GM23338 (cell line): ENCODE measurements at regions not wholly inside any gene's neighbourhood (a gene's known extent, or its start where the extent isn't known, plus 50 kb on each side); places are given as distances from the start of the nearest gene placed in this dataset.

Experiments
- ATAC-seq: fragments of 200-7000 bp; cut with Tn5 transposase; 3 replicates; pipeline ENCODE4 v1.9.1; 2020
- DNase-seq: peaks from one replicate; pipeline ENCODE4 v3.0.0-alpha.2; 2015; ENCODE audit warnings: low spot score
- H2AFZ ChIP-seq: fragments of 200-600 bp; sonication (generic); 2 replicates; pipeline ENCODE4 v1.8.0; 2016; ENCODE audit warnings: antibody characterized with exemption, mild to moderate bottlenecking, moderate library complexity
- H3F3A ChIP-seq: fragments of 200-600 bp; sonication (generic); replicated peaks from 2 replicates; pipeline ENCODE4 v1.8.0; 2017; ENCODE audit warnings: antibody characterized with exemption, mixed run types, low read depth
- H3K27ac ChIP-seq: fragments of 200-600 bp; sonication (generic); 2 replicates; pipeline ENCODE4 v1.6.1; 2016; ENCODE audit warnings: low read depth
- H3K27me3 ChIP-seq: fragments of 200-600 bp; sonication (generic); 2 replicates; pipeline ENCODE4 v1.8.0; 2016; ENCODE audit warnings: mild to moderate bottlenecking, mixed run types, moderate library complexity; ENCODE audit not compliant: insufficient read depth
- H3K36me3 ChIP-seq: fragments of 200-600 bp; sonication (generic); 2 replicates; pipeline ENCODE4 v1.8.0; 2016; ENCODE audit warnings: mild to moderate bottlenecking; ENCODE audit not compliant: insufficient read depth
- H3K4me1 ChIP-seq: fragments of 200-600 bp; sonication (generic); 2 replicates; pipeline ENCODE4 v1.8.0; 2016; ENCODE audit warnings: mild to moderate bottlenecking, moderate library complexity; ENCODE audit not compliant: insufficient read depth
- H3K4me2 ChIP-seq: fragments of 200-600 bp; sonication (generic); 2 replicates; pipeline ENCODE4 v1.7.1; 2017; ENCODE audit warnings: mixed run types
- H3K4me3 ChIP-seq: fragments of 200-600 bp; sonication (generic); 2 replicates; pipeline ENCODE4 v1.6.1; 2016; ENCODE audit warnings: mixed run types
- H3K79me2 ChIP-seq: fragments of 200-600 bp; sonication (generic); replicated peaks from 2 replicates; pipeline ENCODE4 v1.8.0; 2017; ENCODE audit warnings: mild to moderate bottlenecking; ENCODE audit not compliant: insufficient read depth
- H3K9me2 ChIP-seq: fragments of 200-600 bp; sonication (generic); 2 replicates; pipeline ENCODE4 v1.8.0; 2017; ENCODE audit not compliant: insufficient read depth
- H4K20me1 ChIP-seq: fragments of 200-600 bp; sonication (generic); replicated peaks from 2 replicates; pipeline ENCODE4 v1.8.0; 2017; ENCODE audit warnings: mild to moderate bottlenecking; ENCODE audit not compliant: insufficient read depth
- H3K27ac Mint-ChIP-seq: 2 replicates; pipeline ENCODE4 v1.8.0; 2020; ENCODE audit warnings: inconsistent platforms, mild to moderate bottlenecking, moderate library complexity, mixed read lengths
- H3K27me3 Mint-ChIP-seq: 3 replicates; pipeline ENCODE4 v1.8.0; 2022; ENCODE audit warnings: low read depth, mild to moderate bottlenecking, moderate library complexity, mixed read lengths, inconsistent platforms; ENCODE audit not compliant: insufficient read depth, poor library complexity
- H3K36me3 Mint-ChIP-seq: 3 replicates; pipeline ENCODE4 v1.8.0; 2021; ENCODE audit warnings: low read depth, mild to moderate bottlenecking, inconsistent platforms, moderate library complexity, mixed read lengths
- H3K4me1 Mint-ChIP-seq: 3 replicates; pipeline ENCODE4 v1.8.0; 2020; ENCODE audit warnings: mild to moderate bottlenecking, inconsistent platforms, mixed read lengths
- H3K4me3 Mint-ChIP-seq: 3 replicates; pipeline ENCODE4 v1.8.0; 2021; ENCODE audit warnings: moderate library complexity, mild to moderate bottlenecking, inconsistent platforms, mixed read lengths
- H3K9me3 Mint-ChIP-seq: 3 replicates; pipeline ENCODE4 v1.8.0; 2020; ENCODE audit warnings: moderate library complexity, mild to moderate bottlenecking, inconsistent platforms, mixed read lengths
- CREB1 ChIP-seq: fragments of 250-450 bp; sonication (Bioruptor Pico); IDR thresholded peaks from 2 replicates; pipeline ENCODE4 v1.5.0; 2020; ENCODE audit warnings: low read depth, mild to moderate bottlenecking, moderate library complexity
- CTCF ChIP-seq, 2 experiments: fragments of 200-600 bp in 1 of 2; sonication (generic) in 1 of 2; conservative IDR thresholded peaks; 2 replicates each; pipeline versions ENCODE4 v1.5.1 to v1.6.1; 2016 to 2017; ENCODE audit warnings: antibody characterized with exemption in 2 of 2, low read depth in 2 of 2, mild to moderate bottlenecking in 2 of 2, moderate library complexity in 1 of 2
- EZH2 ChIP-seq: fragments of 200-600 bp; sonication (generic); IDR thresholded peaks from one replicate; pipeline ENCODE4 v1.8.0; 2017; ENCODE audit warnings: antibody characterized with exemption, mild to moderate bottlenecking, low read depth; ENCODE audit not compliant: unreplicated experiment
- EZH2phosphoT487 ChIP-seq: fragments of 200-600 bp; sonication (generic); IDR thresholded peaks from one replicate; pipeline ENCODE4 v1.8.1; 2018; ENCODE audit warnings: antibody characterized with exemption; ENCODE audit not compliant: unreplicated experiment
- JUNB ChIP-seq: IDR thresholded peaks from one replicate; pipeline ENCODE4 v1.6.1; 2016; ENCODE audit warnings: antibody characterized with exemption; ENCODE audit not compliant: unreplicated experiment
- NANOG ChIP-seq: IDR thresholded peaks from 2 replicates; pipeline ENCODE4 v1.6.1; 2016; ENCODE audit warnings: antibody characterized with exemption, borderline replicate concordance
- POLR2AphosphoS5 ChIP-seq: IDR thresholded peaks from 2 replicates; pipeline ENCODE4 v1.6.1; 2016; ENCODE audit warnings: antibody characterized with exemption, low read depth
- REST ChIP-seq: IDR thresholded peaks from one replicate; pipeline ENCODE4 v1.6.1; 2018; ENCODE audit warnings: antibody characterized with exemption; ENCODE audit not compliant: unreplicated experiment
- STAT1 ChIP-seq: IDR thresholded peaks from one replicate; pipeline ENCODE4 v1.6.1; 2016; ENCODE audit warnings: antibody characterized with exemption; ENCODE audit not compliant: unreplicated experiment
- ZNF114 ChIP-seq: fragments of 250-450 bp; sonication (Bioruptor Pico); IDR thresholded peaks from 2 replicates; pipeline ENCODE4 v1.5.0; 2020; ENCODE audit warnings: mild to moderate bottlenecking, moderate library complexity
- ZNF331 ChIP-seq: fragments of 250-450 bp; sonication (Bioruptor Pico); IDR thresholded peaks from 2 replicates; pipeline ENCODE4 v1.5.0; 2020; ENCODE audit warnings: low read depth, mild to moderate bottlenecking, moderate library complexity
- ZNF462 ChIP-seq: fragments of 250-450 bp; sonication (Bioruptor Pico); IDR thresholded peaks from 2 replicates; pipeline ENCODE4 v1.5.0; 2020; ENCODE audit warnings: mild to moderate bottlenecking, moderate library complexity
- TF ChIP-seq, protein P1 (sequence below): IDR thresholded peaks from 2 replicates; pipeline ENCODE4 v1.6.1; 2016; ENCODE audit warnings: antibody characterized with exemption

- ATAC-seq: no peak
- TF ChIP-seq EZH2: no peak
- no peak for TF ChIP-seq REST
- TF ChIP-seq, protein P1, sequence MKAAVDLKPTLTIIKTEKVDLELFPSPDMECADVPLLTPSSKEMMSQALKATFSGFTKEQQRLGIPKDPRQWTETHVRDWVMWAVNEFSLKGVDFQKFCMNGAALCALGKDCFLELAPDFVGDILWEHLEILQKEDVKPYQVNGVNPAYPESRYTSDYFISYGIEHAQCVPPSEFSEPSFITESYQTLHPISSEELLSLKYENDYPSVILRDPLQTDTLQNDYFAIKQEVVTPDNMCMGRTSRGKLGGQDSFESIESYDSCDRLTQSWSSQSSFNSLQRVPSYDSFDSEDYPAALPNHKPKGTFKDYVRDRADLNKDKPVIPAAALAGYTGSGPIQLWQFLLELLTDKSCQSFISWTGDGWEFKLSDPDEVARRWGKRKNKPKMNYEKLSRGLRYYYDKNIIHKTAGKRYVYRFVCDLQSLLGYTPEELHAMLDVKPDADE: no peak
- TF ChIP-seq ZNF331 (CRISPR knock-in tag): no peak
- no peak for TF ChIP-seq ZNF462
- no peak for TF ChIP-seq ZNF114 (CRISPR knock-in tag)
- no peak for TF ChIP-seq EZH2phosphoT487
- TF ChIP-seq JUNB: no peak
- TF ChIP-seq POLR2AphosphoS5: no peak
- no peak for TF ChIP-seq STAT1
- TF ChIP-seq NANOG: no peak
- no peak for TF ChIP-seq CREB1
- no peak for TF ChIP-seq CTCF (conservative IDR thresholded peaks at IDR 0.05; ENCODE audit: low read depth in 2 of 2)
- Histone ChIP-seq H3K9me2 (no peaks in the 10 kb centered on the region), H2AFZ (no peak overlapping the region), H3K4me3 (no peak overlapping the region), H3K27me3 (no peaks in the 10 kb centered on the region), H3K4me1 (no peaks in the 10 kb centered on the region), H3F3A (no peaks in the 10 kb centered on the region), H3K79me2 (no peaks in the 10 kb centered on the region), H3K4me2 (no peak overlapping the region), H3K27ac (no peak overlapping the region), H4K20me1 (no peaks in the 10 kb centered on the region), H3K36me3 (no peaks in the 10 kb centered on the region)
- H3K36me3 Mint-ChIP-seq: no peaks in the 10 kb centered on the region
- no peaks in the 10 kb centered on the region for H3K27me3 Mint-ChIP-seq
- no peak overlapping the region for H3K4me3 Mint-ChIP-seq
- H3K9me3 Mint-ChIP-seq: no peaks in the 10 kb centered on the region
- DNase-seq: no peak
- H3K4me1 Mint-ChIP-seq: no peaks in the 10 kb centered on the region
- H3K27ac Mint-ChIP-seq: no peak overlapping the region
These were observed 884.5 kb downstream of the SUCLG1 start for GRCh38 chr2:83574614-83575013.
